ENCODE measurements at regions not wholly inside any gene's neighbourhood (a gene's known extent, or its start where the extent isn't known, plus 50 kb on each side); places are given as distances from the start of the nearest gene placed in this dataset.
"Not testable (repeated sequence)": the region's sequence is repeated elsewhere in the genome, so short reads cannot be mapped to it uniquely, and the experiment has no call there.

DNA sequence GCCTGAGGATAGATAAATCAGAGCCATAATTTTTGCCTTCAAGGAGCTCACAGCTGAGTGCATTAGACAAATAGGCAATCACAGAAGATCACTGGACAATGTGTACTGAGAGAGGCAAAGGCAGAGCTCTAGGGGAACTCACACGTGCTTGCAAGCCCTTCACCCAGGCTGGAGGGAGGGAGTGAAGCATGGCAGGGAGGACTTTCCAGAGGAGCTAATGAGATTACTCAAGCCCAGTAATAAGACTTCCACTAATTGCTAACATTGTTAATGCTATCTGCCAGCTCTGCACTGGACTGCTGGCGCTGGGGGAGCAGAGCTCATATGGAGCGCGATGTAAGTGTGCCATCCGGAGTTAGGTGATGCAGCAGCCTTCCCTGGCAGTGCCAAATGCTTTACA, 408.4 kb downstream of the NTRK2 start:
- DNase-seq (ENCODE audit: low read depth in 2 of 2): no peak

DNA sequence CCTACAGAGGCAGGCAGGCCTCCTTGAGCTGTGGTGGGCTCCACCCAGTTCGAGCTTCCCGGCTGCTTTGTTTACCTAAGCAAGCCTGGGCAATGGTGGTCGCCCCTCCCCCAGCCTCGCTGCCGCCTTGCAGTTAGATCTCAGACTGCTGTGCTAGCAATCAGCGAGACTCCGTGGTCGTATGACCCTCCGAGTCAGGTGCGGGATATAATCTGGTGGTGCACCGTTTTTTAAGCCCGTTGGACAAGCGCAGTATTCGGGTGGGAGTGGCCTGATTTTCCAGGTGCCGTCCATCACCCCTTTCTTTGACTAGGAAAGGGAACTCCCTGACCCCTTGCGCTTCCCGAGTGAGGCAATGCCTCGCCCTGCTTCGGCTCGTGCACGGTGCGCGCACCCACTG, 407.6 kb downstream of the NTRK2 start:
- not testable (repeated sequence) for DNase-seq (ENCODE audit: low read depth in 2 of 2)
